ENCODE measurements at regions not wholly inside any gene's neighbourhood (a gene's known extent, or its start where the extent isn't known, plus 50 kb on each side); places are given as distances from the start of the nearest gene placed in this dataset.

DNA sequence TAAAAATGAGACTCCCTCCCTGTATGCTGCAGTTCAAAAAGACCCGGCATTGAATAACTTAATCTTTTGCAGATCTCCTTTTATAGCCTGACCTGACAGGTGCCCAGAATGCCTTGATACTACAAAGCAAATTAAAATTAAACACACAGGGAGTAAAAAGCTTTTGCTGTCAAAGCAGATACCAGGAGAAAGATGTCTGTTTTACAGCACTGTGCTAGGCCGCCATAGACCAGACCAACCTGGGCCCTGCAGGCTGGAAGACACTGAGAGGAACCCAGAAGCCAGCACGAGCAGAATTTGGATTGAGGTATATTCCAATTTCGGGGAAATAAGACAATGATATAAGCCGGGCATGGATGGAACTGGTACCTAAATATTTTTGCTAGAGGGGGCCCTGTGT, 602.8 kb upstream of the SOX11 start:
- Mint-ChIP-seq H3K4me1 (ENCODE audit: low read depth) (no peaks in the 10 kb centered on the region), H3K27me3 (no peaks in the 10 kb centered on the region), H3K36me3 (ENCODE audit: low read depth) (no peaks in the 10 kb centered on the region), H3K9me3 (peaks cover 16% of the 10 kb centered on the region), H3K4me3 (no peak overlapping the region), H3K27ac (no peak overlapping the region)
- peaks cover 0 to 14% of the 10 kb centered on the region in 2 experiments for H3K9me3 ChIP-seq (ENCODE audit: control insufficient read depth in 1 of 2, insufficient read depth in 1 of 2, low read length in 2 of 2)
- no peaks in the 10 kb centered on the region for H3K36me3 ChIP-seq (ENCODE audit: insufficient read depth, low read length)
- H3K4me1 ChIP-seq (ENCODE audit: insufficient read depth, low read length), result no peaks in the 10 kb centered on the region
- no peak overlapping the region for H3K27ac ChIP-seq (ENCODE audit: low read depth in 1 of 2, low read length in 2 of 2)
- ATAC-seq (ENCODE audit: poor library complexity), result no peak
- intact Hi-C loops (cut with DNase I, micrococcal nuclease), result no loop called here
- TF ChIP-seq, protein P1, sequence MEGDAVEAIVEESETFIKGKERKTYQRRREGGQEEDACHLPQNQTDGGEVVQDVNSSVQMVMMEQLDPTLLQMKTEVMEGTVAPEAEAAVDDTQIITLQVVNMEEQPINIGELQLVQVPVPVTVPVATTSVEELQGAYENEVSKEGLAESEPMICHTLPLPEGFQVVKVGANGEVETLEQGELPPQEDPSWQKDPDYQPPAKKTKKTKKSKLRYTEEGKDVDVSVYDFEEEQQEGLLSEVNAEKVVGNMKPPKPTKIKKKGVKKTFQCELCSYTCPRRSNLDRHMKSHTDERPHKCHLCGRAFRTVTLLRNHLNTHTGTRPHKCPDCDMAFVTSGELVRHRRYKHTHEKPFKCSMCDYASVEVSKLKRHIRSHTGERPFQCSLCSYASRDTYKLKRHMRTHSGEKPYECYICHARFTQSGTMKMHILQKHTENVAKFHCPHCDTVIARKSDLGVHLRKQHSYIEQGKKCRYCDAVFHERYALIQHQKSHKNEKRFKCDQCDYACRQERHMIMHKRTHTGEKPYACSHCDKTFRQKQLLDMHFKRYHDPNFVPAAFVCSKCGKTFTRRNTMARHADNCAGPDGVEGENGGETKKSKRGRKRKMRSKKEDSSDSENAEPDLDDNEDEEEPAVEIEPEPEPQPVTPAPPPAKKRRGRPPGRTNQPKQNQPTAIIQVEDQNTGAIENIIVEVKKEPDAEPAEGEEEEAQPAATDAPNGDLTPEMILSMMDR (IDR thresholded peaks at IDR 0.05), result no peak
- CTCF ChIA-PET, result interaction anchor here (1.0 kb wide), 1 partner anchor 12 kb away, joined by 3 read pairs; no protein-coding TSS in a partner anchor
- DNase-seq, result no peak
- POLR2A ChIA-PET, result no interaction called here
- H3K27me3 ChIP-seq (ENCODE audit: control insufficient read depth in 1 of 2, insufficient read depth in 2 of 2, low read length in 2 of 2), result no peaks in the 10 kb centered on the region
- H3K4me3 ChIP-seq (ENCODE audit: low read length), result no peak overlapping the region

DNA sequence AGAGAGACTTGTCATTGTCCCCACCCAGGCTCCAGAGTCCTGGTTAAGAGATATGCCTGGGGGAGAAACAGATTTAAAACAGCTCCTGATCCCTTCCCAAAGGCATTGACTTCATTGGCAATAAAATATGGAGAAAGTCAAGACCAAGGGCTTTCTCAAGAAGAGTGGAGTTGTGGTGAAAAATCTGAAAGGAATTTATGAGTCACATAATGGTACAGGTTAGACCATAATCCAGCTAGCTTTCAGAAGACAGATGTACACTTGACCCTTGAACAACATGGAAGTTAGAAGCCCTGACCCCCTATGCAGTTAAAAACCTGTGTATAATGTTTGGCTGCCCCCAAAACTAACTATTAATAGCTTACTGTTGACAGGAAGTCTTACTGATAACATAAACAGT, 599.1 kb upstream of the SOX11 start:
- H3K9me3 Mint-ChIP-seq, result peaks cover 15% of the 10 kb centered on the region
- POLR2A ChIA-PET, result no interaction called here
- no peak overlapping the region for H3K27ac Mint-ChIP-seq
- Histone ChIP-seq H3K36me3 (ENCODE audit: insufficient read depth, low read length) (no peaks in the 10 kb centered on the region), H3K9me3 (ENCODE audit: control insufficient read depth in 1 of 2, insufficient read depth in 1 of 2, low read length in 2 of 2) (peaks cover 0 to 13% of the 10 kb centered on the region in 2 experiments), H3K27ac (ENCODE audit: low read depth in 1 of 2, low read length in 2 of 2) (no peak overlapping the region), H3K27me3 (ENCODE audit: control insufficient read depth in 1 of 2, insufficient read depth in 2 of 2, low read length in 2 of 2) (no peaks in the 10 kb centered on the region), H3K4me3 (ENCODE audit: low read length) (no peak overlapping the region), H3K4me1 (ENCODE audit: insufficient read depth, low read length) (no peaks in the 10 kb centered on the region)
- H3K36me3 Mint-ChIP-seq (ENCODE audit: low read depth), result no peaks in the 10 kb centered on the region
- H3K4me1 Mint-ChIP-seq (ENCODE audit: low read depth), result no peaks in the 10 kb centered on the region
- TF ChIP-seq, protein P1 (IDR thresholded peaks at IDR 0.05), result no peak
- intact Hi-C loops (cut with DNase I, micrococcal nuclease), result no loop called here
- CTCF ChIA-PET, result no interaction called here
- H3K4me3 Mint-ChIP-seq, result no peak overlapping the region
- H3K27me3 Mint-ChIP-seq, result no peaks in the 10 kb centered on the region
- no peak for DNase-seq
- ATAC-seq (ENCODE audit: poor library complexity), result no peak

- POLR2A ChIA-PET, result no interaction called here
- Mint-ChIP-seq H3K36me3 (ENCODE audit: low read depth) (no peaks in the 10 kb centered on the region), H3K4me1 (ENCODE audit: low read depth) (no peaks in the 10 kb centered on the region), H3K27ac (no peak overlapping the region), H3K9me3 (peaks cover 15% of the 10 kb centered on the region), H3K27me3 (no peaks in the 10 kb centered on the region), H3K4me3 (no peak overlapping the region)
- ATAC-seq (ENCODE audit: poor library complexity) (no peak), DNase-seq (no peak)
- Histone ChIP-seq H3K27me3 (ENCODE audit: control insufficient read depth in 1 of 2, insufficient read depth in 2 of 2, low read length in 2 of 2) (no peaks in the 10 kb centered on the region), H3K9me3 (ENCODE audit: control insufficient read depth in 1 of 2, insufficient read depth in 1 of 2, low read length in 2 of 2) (peaks cover 0 to 13% of the 10 kb centered on the region in 2 experiments), H3K4me3 (ENCODE audit: low read length) (no peak overlapping the region), H3K27ac (ENCODE audit: low read depth in 1 of 2, low read length in 2 of 2) (no peak overlapping the region), H3K36me3 (ENCODE audit: insufficient read depth, low read length) (no peaks in the 10 kb centered on the region), H3K4me1 (ENCODE audit: insufficient read depth, low read length) (no peaks in the 10 kb centered on the region)
- intact Hi-C loops (cut with DNase I, micrococcal nuclease), result no loop called here
- CTCF ChIA-PET, result no interaction called here
- TF ChIP-seq, protein P1 (IDR thresholded peaks at IDR 0.05), result no peak
These were observed 598.7 kb upstream of the SOX11 start for GRCh38 chr2:5093518-5093917.

Measured in CD4-positive, alpha-beta T cell (primary cell).